ENCODE measurements at regions not wholly inside any gene's neighbourhood (a gene's known extent, or its start where the extent isn't known, plus 50 kb on each side); places are given as distances from the start of the nearest gene placed in this dataset.

- no peak for DNase-seq (ENCODE audit: low read depth)
- Histone ChIP-seq H3K27me3 (ENCODE audit: control insufficient read depth, insufficient read depth, low read length) (no peaks in the 10 kb centered on the region), H3K36me3 (ENCODE audit: control insufficient read depth, insufficient read depth, low read length) (no peaks in the 10 kb centered on the region), H3K4me3 (ENCODE audit: low read depth, low read length) (no peak overlapping the region)
- POLR2A ChIA-PET: no interaction called here
- TF ChIP-seq CTCF (IDR thresholded peaks at IDR 0.05; ENCODE audit: insufficient read depth, low read depth, low read length): no peak
- CTCF ChIA-PET: no interaction called here
These were observed 536.9 kb downstream of the BRINP1 start for GRCh38 chr9:118832371-118832770.

GRCh38 chr9:118836891-118837290, 532.3 kb downstream of the BRINP1 start:
- TF ChIP-seq CTCF (IDR thresholded peaks at IDR 0.05; ENCODE audit: insufficient read depth, low read depth, low read length): no peak
- no peak overlapping the region for H3K4me3 ChIP-seq (ENCODE audit: low read depth, low read length)
- ChIA-PET POLR2A (no interaction called here), CTCF (no interaction called here)
- no peaks in the 10 kb centered on the region for H3K36me3 ChIP-seq (ENCODE audit: control insufficient read depth, insufficient read depth, low read length)
- DNase-seq (ENCODE audit: low read depth): no peak
- no peaks in the 10 kb centered on the region for H3K27me3 ChIP-seq (ENCODE audit: control insufficient read depth, insufficient read depth, low read length)

- ChIA-PET POLR2A (no interaction called here), CTCF (no interaction called here)
- no peaks in the 10 kb centered on the region for H3K27me3 ChIP-seq (ENCODE audit: control insufficient read depth, insufficient read depth, low read length)
- no peak for TF ChIP-seq CTCF (IDR thresholded peaks at IDR 0.05; ENCODE audit: insufficient read depth, low read depth, low read length)
- no peaks in the 10 kb centered on the region for H3K36me3 ChIP-seq (ENCODE audit: control insufficient read depth, insufficient read depth, low read length)
- DNase-seq (ENCODE audit: low read depth): no peak
- no peak overlapping the region for H3K4me3 ChIP-seq (ENCODE audit: low read depth, low read length)
These were observed 497.7 kb downstream of the BRINP1 start for GRCh38 chr9:118871531-118871930.

GRCh38 chr9:118882684-118883083, 486.6 kb downstream of the BRINP1 start:
- ChIA-PET CTCF (interaction anchor here (1.0 to 1.8 kb wide), 2 partner anchors 10 to 38 kb away, joined by 3 to 6 read pairs; no protein-coding TSS in a partner anchor), POLR2A (interaction anchor here (0.6 kb wide), 1 partner anchor 944 kb away, joined by 4 read pairs; no protein-coding TSS in a partner anchor)
- TF ChIP-seq CTCF (IDR thresholded peaks at IDR 0.05; ENCODE audit: insufficient read depth, low read depth, low read length): no peak
- Histone ChIP-seq H3K27me3 (ENCODE audit: control insufficient read depth, insufficient read depth, low read length) (no peaks in the 10 kb centered on the region), H3K4me3 (ENCODE audit: low read depth, low read length) (no peak overlapping the region), H3K36me3 (ENCODE audit: control insufficient read depth, insufficient read depth, low read length) (no peaks in the 10 kb centered on the region)
- peak; percentile 19 for DNase-seq (ENCODE audit: low read depth)

GRCh38 chr9:118883411-118883810, 485.8 kb downstream of the BRINP1 start:
- no peaks in the 10 kb centered on the region for H3K27me3 ChIP-seq (ENCODE audit: control insufficient read depth, insufficient read depth, low read length)
- H3K36me3 ChIP-seq (ENCODE audit: control insufficient read depth, insufficient read depth, low read length): no peaks in the 10 kb centered on the region
- no peak for DNase-seq (ENCODE audit: low read depth)
- no peak overlapping the region for H3K4me3 ChIP-seq (ENCODE audit: low read depth, low read length)
- TF ChIP-seq CTCF (IDR thresholded peaks at IDR 0.05; ENCODE audit: insufficient read depth, low read depth, low read length): no peak
- ChIA-PET POLR2A (no interaction called here), CTCF (interaction anchor here (1.0 to 1.8 kb wide), 2 partner anchors 9 to 38 kb away, joined by 3 to 6 read pairs; no protein-coding TSS in a partner anchor)

Data from BJ (cell line).